ENCODE measurements at regions not wholly inside any gene's neighbourhood (a gene's known extent, or its start where the extent isn't known, plus 50 kb on each side); places are given as distances from the start of the nearest gene placed in this dataset.

GRCh38 chr14:41549821-41550607 lies 56.7 kb upstream of the LRFN5 start:
- Histone ChIP-seq H3K27ac (no peak overlapping the region), H3K27me3 (no peaks in the 10 kb centered on the region), H3K4me3 (no peak overlapping the region), H3K4me1 (no peaks in the 10 kb centered on the region), H3K36me3 (replicated peaks in 1 of 2; ENCODE audit: insufficient read depth in 1 of 2, low read depth in 2 of 2) (no peaks in the 10 kb centered on the region), H3K9me3 (no peaks in the 10 kb centered on the region)
- ATAC-seq: no peak
- WGBS, 2 donors: 64 to 69% methylated on average over 2 of the region's 2 CpGs
- TF ChIP-seq CTCF (IDR thresholded peaks at IDR 0.05) (no peak), POLR2A (IDR thresholded peaks at IDR 0.05) (no peak)
- intact Hi-C loops (cut with DNase I): no loop called here
- DNase-seq: no peak

GRCh38 chr14:41549282-41549681 lies 57.4 kb upstream of the LRFN5 start:
- H3K4me3 ChIP-seq: no peak overlapping the region
- TF ChIP-seq CTCF (IDR thresholded peaks at IDR 0.05) (no peak), POLR2A (IDR thresholded peaks at IDR 0.05) (no peak)
- no peaks in the 10 kb centered on the region for H3K36me3 ChIP-seq (replicated peaks in 1 of 2; ENCODE audit: insufficient read depth in 1 of 2, low read depth in 2 of 2)
- H3K9me3 ChIP-seq: no peaks in the 10 kb centered on the region
- H3K27ac ChIP-seq: no peak overlapping the region
- no peak for ATAC-seq
- DNase-seq: no peak
- H3K4me1 ChIP-seq: no peaks in the 10 kb centered on the region
- intact Hi-C loops (cut with DNase I): no loop called here
- H3K27me3 ChIP-seq: no peaks in the 10 kb centered on the region
- WGBS, 2 donors: 74 to 81% methylated on average over 2 of the region's 2 CpGs

- ATAC-seq: no peak
- Histone ChIP-seq H3K4me1 (no peaks in the 10 kb centered on the region), H3K9me3 (no peaks in the 10 kb centered on the region), H3K36me3 (replicated peaks in 1 of 2; ENCODE audit: insufficient read depth in 1 of 2, low read depth in 2 of 2) (no peaks in the 10 kb centered on the region), H3K27ac (no peak overlapping the region), H3K27me3 (no peaks in the 10 kb centered on the region), H3K4me3 (no peak overlapping the region)
- WGBS, 2 donors: 37 to 49% methylated on average over 2 of the region's 2 CpGs
- no peak for DNase-seq
- intact Hi-C loops (cut with DNase I): no loop called here
- TF ChIP-seq POLR2A (IDR thresholded peaks at IDR 0.05): no peak
- no peak for TF ChIP-seq CTCF (IDR thresholded peaks at IDR 0.05)
Measured at GRCh38 chr14:41548666-41549065, 58.0 kb upstream of the LRFN5 start.

- TF ChIP-seq POLR2A (IDR thresholded peaks at IDR 0.05): no peak
- no peak for TF ChIP-seq CTCF (IDR thresholded peaks at IDR 0.05)
- H3K27ac ChIP-seq: no peak overlapping the region
- H3K9me3 ChIP-seq: no peaks in the 10 kb centered on the region
- intact Hi-C loops (cut with DNase I): no loop called here
- ATAC-seq (no peak), DNase-seq (no peak)
- WGBS, 2 donors: 76% methylated on average over 3 of the region's 3 CpGs
- no peaks in the 10 kb centered on the region for H3K36me3 ChIP-seq (replicated peaks in 1 of 2; ENCODE audit: insufficient read depth in 1 of 2, low read depth in 2 of 2)
- H3K27me3 ChIP-seq: no peaks in the 10 kb centered on the region
- no peak overlapping the region for H3K4me3 ChIP-seq
- H3K4me1 ChIP-seq: no peaks in the 10 kb centered on the region
Measured at GRCh38 chr14:41541333-41541732, 65.3 kb upstream of the LRFN5 start.

- WGBS, 2 donors: 55 to 65% methylated on average over 2 of the region's 2 CpGs
- TF ChIP-seq POLR2A (IDR thresholded peaks at IDR 0.05) (no peak), CTCF (IDR thresholded peaks at IDR 0.05) (no peak)
- intact Hi-C loops (cut with DNase I): no loop called here
Measured at GRCh38 chr14:41532255-41532654, 74.4 kb upstream of the LRFN5 start.

More at GRCh38 chr14:41532255-41532654, 74.4 kb upstream of the LRFN5 start:
- Histone ChIP-seq H3K9me3 (no peaks in the 10 kb centered on the region), H3K27me3 (no peaks in the 10 kb centered on the region), H3K4me1 (no peaks in the 10 kb centered on the region), H3K27ac (no peak overlapping the region), H3K36me3 (replicated peaks in 1 of 2; ENCODE audit: insufficient read depth in 1 of 2, low read depth in 2 of 2) (no peaks in the 10 kb centered on the region), H3K4me3 (no peak overlapping the region)
- ATAC-seq (no peak), DNase-seq (no peak)
